ENCODE measurements at regions not wholly inside any gene's neighbourhood (a gene's known extent, or its start where the extent isn't known, plus 50 kb on each side); places are given as distances from the start of the nearest gene placed in this dataset.

- TF ChIP-seq EZH2phosphoT487 (IDR thresholded peaks at IDR 0.05; ENCODE audit: insufficient read depth, low read depth) (no peak), EZH2 (IDR thresholded peaks at IDR 0.05; ENCODE audit: insufficient read depth, poor library complexity, severe bottlenecking) (no peak)
These were observed 59.8 kb upstream of the HSF2 start for GRCh38 chr6:122339661-122340060.
